ENCODE measurements at regions not wholly inside any gene's neighbourhood (a gene's known extent, or its start where the extent isn't known, plus 50 kb on each side); places are given as distances from the start of the nearest gene placed in this dataset.
"Not testable (repeated sequence)": the region's sequence is repeated elsewhere in the genome, so short reads cannot be mapped to it uniquely, and the experiment has no call there.

- TF ChIP-seq, protein P1, sequence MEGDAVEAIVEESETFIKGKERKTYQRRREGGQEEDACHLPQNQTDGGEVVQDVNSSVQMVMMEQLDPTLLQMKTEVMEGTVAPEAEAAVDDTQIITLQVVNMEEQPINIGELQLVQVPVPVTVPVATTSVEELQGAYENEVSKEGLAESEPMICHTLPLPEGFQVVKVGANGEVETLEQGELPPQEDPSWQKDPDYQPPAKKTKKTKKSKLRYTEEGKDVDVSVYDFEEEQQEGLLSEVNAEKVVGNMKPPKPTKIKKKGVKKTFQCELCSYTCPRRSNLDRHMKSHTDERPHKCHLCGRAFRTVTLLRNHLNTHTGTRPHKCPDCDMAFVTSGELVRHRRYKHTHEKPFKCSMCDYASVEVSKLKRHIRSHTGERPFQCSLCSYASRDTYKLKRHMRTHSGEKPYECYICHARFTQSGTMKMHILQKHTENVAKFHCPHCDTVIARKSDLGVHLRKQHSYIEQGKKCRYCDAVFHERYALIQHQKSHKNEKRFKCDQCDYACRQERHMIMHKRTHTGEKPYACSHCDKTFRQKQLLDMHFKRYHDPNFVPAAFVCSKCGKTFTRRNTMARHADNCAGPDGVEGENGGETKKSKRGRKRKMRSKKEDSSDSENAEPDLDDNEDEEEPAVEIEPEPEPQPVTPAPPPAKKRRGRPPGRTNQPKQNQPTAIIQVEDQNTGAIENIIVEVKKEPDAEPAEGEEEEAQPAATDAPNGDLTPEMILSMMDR (IDR thresholded peaks at IDR 0.05; ENCODE audit: insufficient read depth, low read depth, low read length, missing control alignments), result no peak
- no peak for DNase-seq (ENCODE audit: low read depth)
- no peak overlapping the region for H3K4me3 ChIP-seq (ENCODE audit: low read depth, low read length)
Observed at GRCh38 chr13:72634859-72635258, 92.6 kb downstream of the MZT1 start.

DNA sequence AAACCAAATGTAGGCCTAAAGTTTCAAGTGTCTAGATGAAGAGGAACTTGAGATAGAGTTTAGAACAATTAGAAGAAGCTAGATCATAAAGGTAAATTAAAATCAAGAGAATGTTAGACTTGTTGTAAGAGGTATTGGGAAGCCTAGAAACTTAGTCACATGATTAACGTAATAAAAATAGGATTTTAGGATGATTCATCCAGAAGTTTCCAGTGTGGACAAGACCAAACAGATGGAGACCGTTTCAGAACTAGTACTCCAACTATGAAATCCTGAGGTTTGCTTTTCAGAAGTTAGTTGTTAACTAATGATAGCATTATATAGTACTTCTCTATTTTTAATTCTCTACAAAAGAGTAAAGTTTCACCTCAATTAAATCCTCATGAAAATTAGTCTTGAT is 104.9 kb downstream of the MZT1 start:
- TF ChIP-seq, protein P1 (IDR thresholded peaks at IDR 0.05; ENCODE audit: insufficient read depth, low read depth, low read length, missing control alignments), result no peak
- no peak for DNase-seq (ENCODE audit: low read depth)
- no peak overlapping the region for H3K4me3 ChIP-seq (ENCODE audit: low read depth, low read length)

GRCh38 chr13:72620874-72621273 is 106.6 kb downstream of the MZT1 start:
- no peak for DNase-seq (ENCODE audit: low read depth)
- no peak overlapping the region for H3K4me3 ChIP-seq (ENCODE audit: low read depth, low read length)
- TF ChIP-seq, protein P1 (IDR thresholded peaks at IDR 0.05; ENCODE audit: insufficient read depth, low read depth, low read length, missing control alignments), result no peak

- no peak for DNase-seq (ENCODE audit: low read depth)
- TF ChIP-seq, protein P1 (IDR thresholded peaks at IDR 0.05; ENCODE audit: insufficient read depth, low read depth, low read length, missing control alignments), result no peak
- no peak overlapping the region for H3K4me3 ChIP-seq (ENCODE audit: low read depth, low read length)
Observed at GRCh38 chr13:72617951-72618350, 109.5 kb downstream of the MZT1 start.

DNA sequence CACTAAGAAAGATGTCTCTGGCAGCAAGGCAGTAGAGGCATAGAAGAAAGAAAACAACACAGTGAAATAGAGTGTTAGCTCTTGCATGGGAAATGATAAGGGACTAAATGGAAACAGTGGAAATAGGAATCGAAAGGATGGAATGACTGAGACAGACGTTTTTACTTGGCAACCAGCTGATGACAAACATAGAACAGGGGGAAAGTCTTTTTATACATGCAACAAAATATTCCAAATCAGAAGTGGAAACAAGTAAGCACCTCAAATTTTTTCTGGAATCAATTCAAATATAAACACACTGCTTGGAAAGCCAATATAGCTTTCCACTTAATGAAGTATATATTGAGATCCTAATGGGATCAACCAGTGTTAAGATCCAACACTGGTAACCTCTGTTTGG is 110.2 kb downstream of the MZT1 start:
- no peak for DNase-seq (ENCODE audit: low read depth)
- no peak overlapping the region for H3K4me3 ChIP-seq (ENCODE audit: low read depth, low read length)
- TF ChIP-seq, protein P1 (IDR thresholded peaks at IDR 0.05; ENCODE audit: insufficient read depth, low read depth, low read length, missing control alignments), result no peak

DNA sequence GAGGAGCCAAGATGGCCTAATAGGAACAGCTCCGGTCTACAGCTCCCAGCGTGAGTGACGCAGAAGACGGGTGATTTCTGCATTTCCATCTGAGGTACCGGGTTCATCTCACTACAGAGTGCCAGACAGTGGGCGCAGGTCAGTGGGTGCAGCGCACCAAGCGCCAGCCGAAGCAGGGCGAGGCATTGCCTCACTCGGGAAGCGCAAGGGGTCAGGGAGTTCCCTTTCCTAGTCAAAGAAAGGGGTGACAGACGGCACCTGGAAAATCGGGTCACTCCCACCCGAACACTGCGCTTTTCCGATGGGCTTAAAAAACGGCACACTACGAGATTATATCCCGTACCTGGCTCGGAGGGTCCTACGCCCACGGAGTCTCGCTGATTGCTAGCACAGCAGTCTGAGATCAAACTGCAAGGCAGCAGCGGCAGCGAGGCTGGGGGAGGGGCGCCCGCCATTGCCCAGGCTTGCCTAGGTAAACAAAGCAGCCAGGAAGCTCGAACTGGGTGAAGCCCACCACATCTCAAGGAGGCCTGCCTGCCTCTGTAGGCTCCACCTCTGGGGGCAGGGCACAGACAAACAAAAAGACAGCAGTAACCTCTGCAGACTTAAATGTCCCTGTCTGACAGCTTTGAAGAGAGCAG is 117.1 kb downstream of the MZT1 start:
- H3K4me3 ChIP-seq (ENCODE audit: low read depth, low read length); DNase-seq (ENCODE audit: low read depth): not testable (repeated sequence)

GRCh38 chr13:72599178-72599743 is 128.2 kb downstream of the MZT1 start:
- H3K4me3 ChIP-seq (ENCODE audit: low read depth, low read length), result no peak overlapping the region
- no peak for DNase-seq (ENCODE audit: low read depth)
- TF ChIP-seq, protein P1 (IDR thresholded peaks at IDR 0.05; ENCODE audit: insufficient read depth, low read depth, low read length, missing control alignments), result no peak

Measured in GM12865 (cell line).